K562 (cell line): ENCODE measurements at regions not wholly inside any gene's neighbourhood (a gene's known extent, or its start where the extent isn't known, plus 50 kb on each side); places are given as distances from the start of the nearest gene placed in this dataset.

Experiments used
- ARNT ChIP-seq, 2 experiments: fragments of 450-650 bp; IDR thresholded peaks; 2 replicates each; pipeline ENCODE4 v1.6.1; 2016; ENCODE audit warnings: mild to moderate bottlenecking in 1 of 2
- CC2D1A ChIP-seq: fragments of 450-650 bp; IDR thresholded peaks from 2 replicates; pipeline ENCODE4 v1.6.1; 2017; ENCODE audit warnings: mild to moderate bottlenecking
- CTCF ChIP-seq, 3 experiments: IDR thresholded peaks in 2 of 3; conservative IDR thresholded peaks in 1 of 3; 2 replicates each; pipeline ENCODE4 v1.5.1; 2011 to 2012; ENCODE audit warnings: low read length in 3 of 3, mild to moderate bottlenecking in 3 of 3, control low read depth in 2 of 3, improper control_type of control experiment in 1 of 3, inconsistent platforms in 1 of 3, low read depth in 1 of 3, mixed read lengths in 1 of 3, moderate library complexity in 1 of 3; ENCODE audit not compliant: insufficient read depth in 2 of 3
- NFIC ChIP-seq: fragments of 450-650 bp; IDR thresholded peaks from 2 replicates; pipeline ENCODE4 v1.6.1; 2017; ENCODE audit warnings: mild to moderate bottlenecking, inconsistent platforms
- NFYB ChIP-seq: IDR thresholded peaks from 2 replicates; pipeline ENCODE4 v1.6.1; 2011; ENCODE audit warnings: mild to moderate bottlenecking, moderate library complexity; ENCODE audit not compliant: insufficient read length; ENCODE audit errors: extremely low read depth
- POLR2A ChIP-seq: fragments of 450-650 bp; conservative IDR thresholded peaks from 2 replicates; pipeline ENCODE4 v1.6.1; 2016
- POLR2AphosphoS5 ChIP-seq: IDR thresholded peaks from 2 replicates; pipeline ENCODE4 v1.6.1; 2011; ENCODE audit warnings: mild to moderate bottlenecking, low read depth, low read length, moderate library complexity; ENCODE audit not compliant: control insufficient read depth, insufficient read depth
- RBM39 ChIP-seq: fragments of 200-400 bp; formaldehyde crosslinking; optimal IDR thresholded peaks from 2 replicates; pipeline ENCODE3; 2018; ENCODE audit warnings: low read depth, low read length
- SMARCE1 ChIP-seq: fragments of 450-650 bp; IDR thresholded peaks from 2 replicates; pipeline ENCODE4 v1.7.1; 2016; ENCODE audit warnings: mild to moderate bottlenecking
- SRF ChIP-seq, 2 experiments: fragments of 250-450, 450-650 bp in 1 of 2; sonication (Bioruptor Pico) in 1 of 2; sonication (generic) in 1 of 2; formaldehyde crosslinking; IDR thresholded peaks; 2 replicates each; pipeline versions ENCODE4 v1.5.0 to v1.5.1; 2020 to 2022; ENCODE audit warnings: mild to moderate bottlenecking in 1 of 2, missing genetic modification reagents in 1 of 2
- ZNF707 ChIP-seq: fragments of 250-450 bp; sonication (Bioruptor Pico); conservative IDR thresholded peaks from 2 replicates; pipeline ENCODE4 v1.8.0; 2022; ENCODE audit warnings: inconsistent platforms, mild to moderate bottlenecking, moderate library complexity
- TF ChIP-seq, protein P1 (sequence below): IDR thresholded peaks from 2 replicates; pipeline ENCODE4 v1.6.1; 2011; ENCODE audit not compliant: insufficient read length; ENCODE audit errors: extremely low read depth
- TF ChIP-seq, protein P2 (sequence below): sonication (generic); formaldehyde crosslinking; IDR thresholded peaks from 2 replicates; pipeline ENCODE4 v1.8.0; 2023; ENCODE audit warnings: mild to moderate bottlenecking, missing genetic modification reagents

- TF ChIP-seq CC2D1A: no peak
- TF ChIP-seq ZNF707 (CRISPR knock-in tag): no peak
- no peak for TF ChIP-seq POLR2AphosphoS5
- TF ChIP-seq ARNT (IDR thresholded peaks at IDR 0.05): no peak
- no peak for TF ChIP-seq RBM39
- no peak for TF ChIP-seq SMARCE1
- TF ChIP-seq, protein P1, sequence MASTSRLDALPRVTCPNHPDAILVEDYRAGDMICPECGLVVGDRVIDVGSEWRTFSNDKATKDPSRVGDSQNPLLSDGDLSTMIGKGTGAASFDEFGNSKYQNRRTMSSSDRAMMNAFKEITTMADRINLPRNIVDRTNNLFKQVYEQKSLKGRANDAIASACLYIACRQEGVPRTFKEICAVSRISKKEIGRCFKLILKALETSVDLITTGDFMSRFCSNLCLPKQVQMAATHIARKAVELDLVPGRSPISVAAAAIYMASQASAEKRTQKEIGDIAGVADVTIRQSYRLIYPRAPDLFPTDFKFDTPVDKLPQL: no peak
- TF ChIP-seq CTCF (IDR thresholded peaks at IDR 0.05 in 2 of 3, conservative IDR thresholded peaks at IDR 0.05 in 1 of 3; ENCODE audit: insufficient read depth in 2 of 3, low read depth in 1 of 3, low read length in 3 of 3): no peak
- no peak for TF ChIP-seq NFIC
- no peak for TF ChIP-seq POLR2A
- TF ChIP-seq SRF (CRISPR knock-in tag; IDR thresholded peaks at IDR 0.05): no peak
- TF ChIP-seq, protein P2, sequence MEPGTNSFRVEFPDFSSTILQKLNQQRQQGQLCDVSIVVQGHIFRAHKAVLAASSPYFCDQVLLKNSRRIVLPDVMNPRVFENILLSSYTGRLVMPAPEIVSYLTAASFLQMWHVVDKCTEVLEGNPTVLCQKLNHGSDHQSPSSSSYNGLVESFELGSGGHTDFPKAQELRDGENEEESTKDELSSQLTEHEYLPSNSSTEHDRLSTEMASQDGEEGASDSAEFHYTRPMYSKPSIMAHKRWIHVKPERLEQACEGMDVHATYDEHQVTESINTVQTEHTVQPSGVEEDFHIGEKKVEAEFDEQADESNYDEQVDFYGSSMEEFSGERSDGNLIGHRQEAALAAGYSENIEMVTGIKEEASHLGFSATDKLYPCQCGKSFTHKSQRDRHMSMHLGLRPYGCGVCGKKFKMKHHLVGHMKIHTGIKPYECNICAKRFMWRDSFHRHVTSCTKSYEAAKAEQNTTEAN (CRISPR knock-in tag): no peak
- TF ChIP-seq NFYB: no peak
Observed at GRCh38 chr17:79219208-79219935, 144.7 kb downstream of the ENGASE start.
